Heart left ventricle (tissue), 13 donors: ENCODE measurements at regions not wholly inside any gene's neighbourhood (a gene's known extent, or its start where the extent isn't known, plus 50 kb on each side); places are given as distances from the start of the nearest gene placed in this dataset.

Source experiments
- CTCF ChIP-seq, 12 donors: fragments of 200-600 bp; sonication (generic) in 4 of 12; IDR thresholded peaks; one replicate each; pipeline versions ENCODE4 v1.5.0 to v1.8.0; 2018 to 2022; ENCODE audit warnings: antibody characterized with exemption in 12 of 12, mild to moderate bottlenecking in 5 of 12
- POLR2A ChIP-seq, 2 donors: fragments of 450-650 bp; IDR thresholded peaks; one replicate each; pipeline ENCODE4 v1.6.1; 2017; ENCODE audit warnings: antibody characterized with exemption in 2 of 2, mild to moderate bottlenecking in 2 of 2, moderate library complexity in 2 of 2
- donor health status: ischemic (EF 13 %, LVEDD 7.1; RV severe dilation, severe dysfunction).
- donor health status: DM: no; HTN: yes; CAD: no.
- donor health status: DM: no; HTN: no; CAD: no.
- donor health status: ischemic (EF 25% LVEDD 6.9; RV normal size, moderate dysfunction).
- donor health status: ischemic (EF 25% LVEDD 5.7; RV mildly dilated, moderate dysfunction).
- donor health status: ischemic (EF 35%, LVEDD 5.7; RV mildly dilated, moderate dysfunction).
- donor health status: nonischemic (EF 11% LVEDD 7.7; RV severe dilation, severe dysfunction).
- donor health status: DM: yes; HTN: yes; CAD: no.
- donor health status: PGD.
- donor health status: ischemic (EF 29% LVEDD 5.4; RV normal size, mild dysfunction).
- donor health status: nonischemic (EF 23%, LVEDD 6.1; RV moderate dilation, normal function).

DNA sequence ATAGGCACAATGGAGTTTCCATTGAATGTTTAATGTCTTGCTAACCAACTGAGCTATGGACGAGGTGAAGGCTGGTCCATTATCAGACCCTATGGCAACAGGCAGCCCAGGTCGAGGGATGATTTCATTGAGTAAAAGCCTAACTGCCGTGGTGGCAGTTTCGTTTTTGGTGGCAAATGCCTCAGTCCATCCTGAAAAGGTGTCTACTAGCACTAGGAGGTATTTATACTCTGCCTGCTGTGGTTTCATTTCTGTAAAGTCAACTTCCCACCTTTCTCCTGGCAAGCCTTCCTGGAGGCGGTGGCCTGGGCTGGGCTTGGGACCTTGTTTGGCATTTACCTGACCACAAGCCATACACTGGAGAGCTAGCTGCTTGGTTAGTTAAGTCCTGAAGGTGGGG lies 75.8 kb downstream of the PRR15 start:
- TF ChIP-seq CTCF (IDR thresholded peaks at IDR 0.05) (no peak), POLR2A (IDR thresholded peaks at IDR 0.05) (no peak)
